Right lung (tissue), 2 donors: ENCODE measurements at regions not wholly inside any gene's neighbourhood (a gene's known extent, or its start where the extent isn't known, plus 50 kb on each side); places are given as distances from the start of the nearest gene placed in this dataset.

Source experiments
- DNase-seq, 2 donors: peaks; one replicate each; pipeline ENCODE4 v3.0.0-alpha.2; 2013

DNA sequence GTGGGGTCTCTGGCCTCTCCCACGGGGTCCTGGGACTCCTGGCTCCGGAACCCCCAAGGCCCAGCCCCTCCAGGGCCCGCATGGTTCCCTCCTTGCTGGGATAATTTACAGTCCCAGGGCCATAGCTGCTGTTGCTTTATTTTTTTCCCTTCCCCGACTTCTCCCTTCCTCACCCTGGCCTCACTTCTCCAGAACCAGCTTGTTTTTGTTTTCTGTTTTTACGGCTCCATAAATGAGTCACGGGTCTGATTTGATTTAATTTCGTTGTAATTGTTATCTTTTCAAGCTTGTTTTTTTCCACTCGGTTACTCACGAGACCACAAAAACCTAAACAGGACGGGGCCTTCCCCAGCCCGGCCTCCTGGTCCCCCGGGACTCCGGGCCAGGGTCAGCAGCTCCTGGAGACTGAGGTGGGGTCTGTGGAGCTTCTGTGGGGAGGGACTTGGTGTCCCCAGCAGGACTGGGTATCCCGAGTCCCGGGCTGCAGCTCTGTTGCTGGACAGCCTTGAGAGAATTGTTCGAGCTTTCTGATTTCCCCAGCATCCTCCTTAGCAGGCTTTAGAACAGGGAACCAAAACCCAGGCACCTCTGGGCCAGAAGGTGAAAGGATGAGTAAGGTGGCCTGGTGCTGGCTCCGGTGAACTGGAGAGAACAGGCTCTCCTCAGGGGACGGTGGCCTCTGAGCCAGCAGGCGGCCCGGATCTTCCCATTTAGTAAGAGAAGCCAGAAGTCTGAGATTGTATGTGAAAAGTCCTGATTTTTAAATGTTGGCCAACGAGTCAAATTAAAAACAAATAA is 94.9 kb downstream of the CEBPB start:
- DNase-seq = no peak

DNA sequence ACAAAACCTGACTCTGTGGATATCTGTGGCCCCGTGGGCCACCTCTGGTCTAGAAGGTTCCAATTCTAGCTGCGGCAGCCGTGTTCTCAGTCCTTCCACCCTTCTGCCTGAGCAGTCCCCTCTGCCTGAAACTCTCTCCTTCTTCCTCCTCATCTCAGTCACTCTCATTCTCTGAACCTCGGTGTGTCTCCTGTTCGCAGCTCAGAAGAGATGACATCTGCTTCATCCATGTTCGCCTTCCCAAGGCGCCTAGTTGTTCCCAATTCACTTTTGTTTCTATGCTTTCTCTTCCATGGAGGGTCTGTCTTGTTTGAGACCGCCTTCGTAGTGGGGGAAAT is 95.5 kb downstream of the CEBPB start:
- DNase-seq = no peak

DNA sequence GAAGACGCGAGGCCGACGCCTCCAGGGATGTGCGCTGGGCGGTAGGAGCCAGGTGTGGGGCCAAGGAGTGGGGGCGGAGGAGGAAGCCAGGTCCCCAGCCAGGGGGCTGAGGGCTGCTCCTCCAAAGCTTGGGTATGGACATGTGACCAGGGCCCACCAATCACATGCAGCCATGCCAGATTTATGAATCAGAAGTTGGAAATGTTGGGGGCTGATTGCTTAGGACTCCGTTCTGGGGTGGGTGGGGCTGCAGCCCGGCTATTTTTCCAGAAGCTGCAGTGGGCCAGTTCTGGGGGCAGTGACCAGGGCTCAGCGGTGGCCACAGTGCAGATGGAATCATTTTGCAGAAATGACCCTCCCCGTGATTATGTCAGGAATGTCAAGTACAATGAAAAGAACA is 96.0 kb downstream of the CEBPB start:
- no peak for DNase-seq

DNA sequence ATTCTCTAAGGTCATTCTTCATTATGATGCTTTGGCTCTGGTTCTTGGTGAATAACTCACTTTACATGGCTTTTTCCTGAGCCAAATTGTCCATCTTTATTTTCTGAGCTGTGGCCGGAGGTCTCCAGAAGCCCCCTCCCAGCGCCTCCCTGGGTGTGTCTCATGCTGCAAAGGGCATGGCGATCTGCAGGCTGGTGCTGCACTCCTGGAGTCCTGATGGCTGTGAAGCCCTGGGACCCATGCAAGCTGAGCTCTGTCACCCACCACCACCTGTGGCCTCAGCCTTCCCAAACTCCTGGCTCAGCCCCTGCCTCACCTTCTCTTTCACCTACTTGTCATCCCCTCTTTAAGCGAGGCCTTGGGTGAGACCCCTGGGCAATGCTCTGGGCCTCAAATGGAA is 96.9 kb downstream of the CEBPB start:
- no peak for DNase-seq

DNA sequence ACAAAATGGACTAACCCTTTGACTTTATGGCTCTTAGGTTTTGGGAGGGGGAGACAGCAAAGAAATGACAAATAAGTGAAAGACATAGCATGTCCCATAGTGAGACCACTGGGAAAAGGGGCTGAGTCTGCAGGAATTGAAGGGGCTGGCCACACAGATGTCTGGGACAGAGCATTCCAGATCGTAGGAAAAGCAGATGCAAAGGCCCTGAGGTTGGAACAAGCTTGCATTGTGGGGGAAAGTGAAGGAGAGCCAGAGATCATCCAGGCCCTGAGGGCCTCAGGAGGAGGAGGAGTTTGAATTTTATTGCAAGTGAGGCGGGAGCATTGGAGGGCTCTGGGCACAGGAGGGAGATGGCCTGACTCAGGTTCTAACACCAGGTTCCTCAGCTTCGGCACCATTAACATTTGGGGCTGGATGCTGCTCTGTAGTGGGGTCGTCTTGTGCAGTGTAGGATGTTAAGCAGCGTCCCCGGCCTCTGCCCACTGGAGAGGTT is 97.5 kb downstream of the CEBPB start:
- DNase-seq = no peak

DNA sequence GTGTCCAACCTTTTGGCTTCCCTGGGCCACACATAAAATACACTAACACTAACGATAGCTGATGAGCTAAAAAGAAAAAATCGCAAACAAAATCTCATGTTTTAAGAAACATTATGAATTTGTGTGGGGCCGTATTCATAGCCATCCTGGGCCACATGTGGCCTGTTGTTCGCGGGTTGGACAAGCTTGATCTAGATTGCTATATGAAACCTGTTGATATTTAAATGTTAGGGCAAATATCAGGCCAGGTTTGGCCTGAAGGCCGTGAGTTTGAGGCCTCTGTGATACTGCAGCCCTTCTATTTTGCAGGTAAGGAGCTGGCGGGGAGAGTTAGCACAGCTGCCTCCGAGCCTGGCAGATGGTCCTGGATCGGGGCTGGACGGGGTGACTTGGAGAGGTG is 99.0 kb downstream of the CEBPB start:
- no peak for DNase-seq

DNA sequence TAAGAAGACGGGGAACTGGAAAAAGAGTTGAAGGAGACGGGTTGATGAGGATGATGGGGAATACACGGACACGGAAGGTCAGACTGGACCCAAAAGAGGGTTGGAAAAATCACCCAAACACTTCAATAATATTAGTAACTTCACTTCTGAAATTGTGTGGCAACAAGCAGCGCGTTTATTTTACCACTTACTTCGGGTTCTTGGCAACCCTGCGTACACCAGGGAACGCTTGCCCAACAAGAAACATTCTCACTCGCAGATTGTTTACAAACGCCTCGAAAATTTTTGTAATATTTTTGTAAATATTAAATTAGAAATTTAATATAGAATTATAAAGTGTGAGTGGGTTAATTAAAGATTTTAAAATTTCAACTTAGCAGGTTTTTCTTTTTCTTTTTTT is 99.5 kb downstream of the CEBPB start:
- no peak for DNase-seq

DNA sequence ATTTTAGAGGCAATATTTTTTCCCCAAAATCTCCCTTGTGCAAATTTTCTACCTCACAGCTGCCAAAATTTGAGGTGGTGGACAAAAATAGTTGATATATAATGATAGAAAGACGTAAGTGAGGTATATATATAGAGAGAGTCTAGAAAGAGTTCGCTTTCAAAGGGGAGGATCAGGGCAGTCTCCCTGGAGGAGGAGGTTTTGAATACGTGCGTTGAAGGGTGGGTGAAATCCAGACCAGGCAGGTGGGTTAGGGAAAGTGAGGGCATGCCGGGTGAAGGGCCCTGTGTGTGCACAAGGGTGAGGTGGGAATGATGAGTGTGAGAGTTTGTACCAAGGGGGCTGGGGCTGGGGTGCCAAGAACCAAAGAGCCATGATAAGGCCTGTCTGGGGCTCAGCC is 100.2 kb downstream of the CEBPB start:
- DNase-seq = no peak

DNA sequence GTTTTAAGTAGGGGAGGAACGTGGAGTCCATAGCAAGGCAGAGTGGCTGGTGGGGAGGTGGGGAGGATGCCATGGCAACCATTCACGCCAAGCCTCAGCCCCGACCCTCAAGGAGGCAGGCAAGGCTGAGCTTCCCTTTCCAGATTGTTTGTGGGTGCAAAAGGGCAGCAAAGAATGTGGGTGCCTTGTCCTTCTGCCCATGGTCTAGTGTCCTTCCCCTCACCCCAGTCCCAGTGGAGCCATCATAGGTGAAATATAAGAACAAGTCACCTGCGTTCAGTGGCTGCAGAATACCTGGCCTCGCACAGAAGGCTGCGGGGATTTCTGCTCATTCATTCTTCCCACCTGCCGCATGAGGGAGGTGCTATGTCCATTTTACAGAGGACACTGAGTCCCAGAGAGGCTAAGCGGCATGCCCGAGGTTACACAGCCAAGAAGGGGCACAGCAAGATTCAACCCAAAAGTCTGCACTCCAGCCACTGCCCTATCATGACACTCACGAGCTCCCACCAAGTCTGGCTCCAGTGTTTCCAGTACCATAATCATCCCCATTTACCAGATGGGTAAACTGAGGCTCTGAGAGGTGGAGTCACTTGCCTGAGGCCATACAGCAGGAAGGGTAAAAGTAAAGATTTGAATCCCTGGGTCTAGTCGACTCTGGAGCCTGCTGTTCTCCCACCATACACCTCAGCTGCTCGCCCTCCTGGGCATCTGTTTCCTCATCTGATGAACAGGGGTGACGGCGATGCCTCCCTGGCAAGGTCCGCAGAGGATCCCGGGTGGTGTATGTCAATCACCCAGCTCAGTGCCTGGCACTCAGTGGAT is 100.8 kb downstream of the CEBPB start:
- no peak for DNase-seq

DNA sequence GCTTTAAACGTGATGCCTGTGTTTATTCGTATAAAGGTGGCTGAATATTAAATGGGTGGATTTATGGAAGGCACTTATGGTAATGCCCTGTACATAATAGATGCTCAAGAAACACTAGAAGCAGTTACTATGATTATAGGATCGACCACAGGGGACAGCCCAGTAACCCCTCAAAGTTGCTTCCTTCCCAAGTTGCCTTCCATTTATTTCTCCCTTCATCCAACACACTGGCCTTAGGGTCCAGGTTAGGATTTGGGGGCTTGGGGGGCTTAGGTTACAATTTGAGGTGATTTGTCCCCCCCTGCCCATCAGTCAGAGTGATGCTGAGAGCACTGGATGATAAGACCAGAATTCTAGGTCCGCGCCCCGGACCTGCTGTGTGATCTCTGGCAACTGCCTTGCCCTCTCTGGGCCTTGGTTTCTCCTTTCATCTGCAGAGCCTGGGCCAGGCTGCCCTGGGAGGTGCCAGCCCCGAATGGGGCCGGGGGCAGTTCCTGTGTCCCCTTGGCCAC is 101.5 kb downstream of the CEBPB start:
- DNase-seq = no peak

DNA sequence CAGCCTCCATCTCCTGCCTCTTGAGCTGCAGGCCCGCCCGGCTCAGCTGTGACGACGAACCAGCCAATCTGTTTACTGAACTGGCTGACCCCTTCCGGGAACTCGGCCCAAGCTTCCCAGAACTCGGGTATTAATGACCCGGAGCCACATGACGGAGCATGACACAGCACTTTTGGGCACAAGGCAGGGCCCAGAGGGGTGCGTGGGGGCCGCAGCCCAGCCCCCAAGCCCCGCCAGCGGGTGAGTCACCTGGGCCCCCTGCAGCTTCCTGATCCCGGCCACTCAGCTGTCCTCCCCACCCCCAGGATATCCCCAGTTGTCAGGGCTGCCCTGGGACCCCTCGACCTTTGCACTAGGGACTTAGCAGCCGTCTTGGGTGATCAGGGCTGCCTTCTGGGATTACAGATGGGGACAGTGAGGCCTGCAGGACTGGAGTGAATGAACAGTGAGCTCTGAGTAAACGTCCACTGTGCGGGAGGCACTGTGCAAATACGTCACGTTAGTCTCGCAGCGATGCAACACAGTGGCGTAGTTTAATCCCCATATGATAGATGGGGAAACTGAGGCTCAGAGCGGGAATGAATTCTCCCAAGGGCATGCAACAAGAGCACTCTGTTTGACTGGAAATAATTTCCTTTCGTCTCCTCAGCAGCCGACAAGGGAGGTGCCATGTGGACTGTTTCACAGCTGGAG is 102.1 kb downstream of the CEBPB start:
- DNase-seq = peak; percentile 88 to 89

DNA sequence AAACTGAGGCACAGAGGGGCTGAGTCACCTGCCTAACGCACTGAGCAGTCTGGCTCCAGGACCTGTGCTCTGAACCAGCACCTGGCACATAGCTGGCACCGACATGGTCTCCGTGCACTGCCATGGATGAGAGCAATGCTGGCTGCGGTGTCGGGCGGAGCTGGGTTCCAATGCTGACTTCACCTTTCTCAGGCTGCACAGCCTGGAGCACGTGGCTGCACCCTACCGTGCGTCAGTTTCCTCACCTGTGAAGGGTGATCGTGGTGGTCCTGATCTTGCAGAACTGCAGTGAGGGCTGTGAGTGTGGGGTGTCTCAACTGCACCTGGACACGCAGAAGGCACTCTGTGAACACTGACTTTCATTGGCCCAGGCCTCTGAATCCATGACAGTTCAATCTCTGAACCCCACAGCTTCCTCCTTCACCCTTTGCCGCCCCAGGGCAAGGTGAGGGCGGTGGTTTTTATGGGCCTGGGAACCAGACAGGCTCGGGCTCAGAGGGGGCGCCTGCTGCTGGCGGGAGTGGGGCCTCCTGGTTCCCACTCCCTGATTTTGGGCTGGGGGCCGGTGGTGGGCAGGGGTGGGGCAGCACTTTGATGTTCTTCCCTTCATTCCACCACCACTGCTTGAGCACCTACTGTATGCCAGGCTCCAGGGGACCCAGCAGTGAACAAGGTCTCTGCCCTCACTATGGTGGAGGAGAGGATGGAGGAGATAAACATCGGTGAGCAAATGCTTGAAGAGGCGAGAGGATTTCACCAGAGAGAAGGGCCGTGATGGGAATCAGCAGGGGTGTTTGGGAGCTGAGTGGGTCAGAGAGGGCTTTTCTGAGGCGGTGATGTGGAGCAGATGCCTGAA is 102.9 kb downstream of the CEBPB start:
- no peak for DNase-seq

DNA sequence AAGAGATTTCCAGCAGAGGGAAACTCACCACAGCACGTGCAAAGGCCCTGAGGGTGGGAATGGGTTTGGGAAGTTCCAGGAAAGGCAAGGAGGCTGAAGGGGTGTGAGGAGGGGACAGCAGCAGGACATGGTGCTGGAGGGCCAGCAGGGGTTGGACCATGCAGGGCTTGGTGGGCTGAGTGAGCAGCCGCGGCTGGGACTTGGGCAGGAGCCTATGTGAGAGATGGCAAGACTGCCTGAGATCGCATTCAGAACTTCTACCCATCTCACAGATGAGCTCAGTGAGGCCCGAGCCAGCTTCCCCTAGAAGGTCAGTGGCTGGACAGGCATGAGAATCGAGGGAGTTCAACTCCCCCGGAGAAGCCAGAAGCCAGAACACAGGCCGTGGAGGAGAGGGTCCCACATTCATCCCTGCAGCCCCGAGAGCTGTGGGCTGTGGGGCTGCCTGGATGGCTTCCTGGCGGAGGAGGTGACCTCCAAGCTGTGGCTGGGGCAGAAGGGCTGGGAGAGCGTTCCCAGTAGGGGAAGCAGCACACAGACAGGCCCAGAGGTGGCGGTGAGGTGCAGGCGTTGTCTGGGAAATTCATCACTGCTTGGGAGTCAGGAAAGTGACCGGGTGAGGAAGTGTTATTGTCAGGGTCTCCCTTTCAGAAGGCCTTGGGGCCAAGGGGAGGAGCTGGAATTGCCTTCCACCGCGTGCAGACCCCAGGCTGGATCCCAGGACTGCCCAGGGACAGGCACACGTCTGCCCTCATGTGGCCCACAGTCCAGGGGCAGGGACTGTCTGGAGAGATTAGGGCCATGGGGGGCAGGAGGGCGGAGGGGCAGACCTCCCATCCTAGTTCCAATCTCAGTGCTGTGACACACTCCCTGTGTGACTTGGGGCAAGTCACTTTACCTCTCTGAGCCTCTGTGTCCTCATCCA is 103.8 kb downstream of the CEBPB start:
- DNase-seq = no peak

DNA sequence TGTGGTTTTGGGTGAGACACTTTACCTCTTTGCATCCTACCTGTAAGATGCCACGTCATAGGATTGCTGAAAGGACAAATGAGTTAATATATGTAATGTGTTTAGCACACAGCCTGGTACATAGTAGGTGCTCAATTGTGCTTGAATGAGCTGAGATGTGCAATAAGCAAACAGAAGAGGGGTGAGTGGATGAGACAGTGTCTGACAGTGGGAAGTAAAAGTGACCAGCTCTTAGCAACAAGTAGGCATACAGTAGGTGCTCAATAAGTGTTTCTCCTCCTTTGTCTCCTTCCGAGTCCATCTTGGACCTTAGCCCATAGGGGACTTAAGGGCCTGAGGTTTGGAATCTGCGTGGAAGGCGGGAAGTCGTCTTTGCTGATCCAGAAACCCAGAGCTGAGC is 104.7 kb downstream of the CEBPB start:
- no peak for DNase-seq

DNA sequence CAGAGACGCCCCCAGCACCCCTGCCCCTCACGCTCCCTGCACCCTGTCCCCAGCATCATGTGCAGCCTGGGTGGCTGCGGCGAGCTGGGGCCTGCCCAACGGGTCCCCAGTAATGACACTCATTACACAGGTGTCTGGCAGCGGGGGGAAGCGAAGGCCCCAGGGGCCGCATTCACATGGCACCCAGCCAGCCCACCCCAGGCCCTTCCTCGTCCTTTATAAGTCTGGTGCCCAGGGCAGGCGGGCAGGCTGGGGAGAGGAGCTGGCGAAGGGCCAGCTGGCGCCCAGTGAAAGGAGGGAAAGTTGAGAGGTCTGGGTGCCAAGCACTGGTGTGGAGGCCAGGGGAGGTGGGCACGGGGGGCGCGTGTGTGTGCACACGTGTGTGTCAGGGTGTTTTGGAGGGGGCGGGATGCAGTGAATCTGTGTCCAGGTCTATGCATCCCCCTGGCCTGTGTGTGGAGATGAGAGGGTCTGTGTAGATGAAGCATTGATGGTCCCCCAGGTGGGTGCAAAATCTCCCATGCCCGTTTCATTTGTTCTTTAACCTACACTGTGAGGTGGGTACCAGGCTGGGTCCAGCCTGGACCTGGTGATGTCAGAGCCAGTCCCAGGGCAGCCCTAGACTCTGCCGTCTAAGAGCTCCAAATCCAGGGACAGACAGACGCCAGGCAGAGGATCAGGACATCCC is 105.3 kb downstream of the CEBPB start:
- no peak for DNase-seq

DNA sequence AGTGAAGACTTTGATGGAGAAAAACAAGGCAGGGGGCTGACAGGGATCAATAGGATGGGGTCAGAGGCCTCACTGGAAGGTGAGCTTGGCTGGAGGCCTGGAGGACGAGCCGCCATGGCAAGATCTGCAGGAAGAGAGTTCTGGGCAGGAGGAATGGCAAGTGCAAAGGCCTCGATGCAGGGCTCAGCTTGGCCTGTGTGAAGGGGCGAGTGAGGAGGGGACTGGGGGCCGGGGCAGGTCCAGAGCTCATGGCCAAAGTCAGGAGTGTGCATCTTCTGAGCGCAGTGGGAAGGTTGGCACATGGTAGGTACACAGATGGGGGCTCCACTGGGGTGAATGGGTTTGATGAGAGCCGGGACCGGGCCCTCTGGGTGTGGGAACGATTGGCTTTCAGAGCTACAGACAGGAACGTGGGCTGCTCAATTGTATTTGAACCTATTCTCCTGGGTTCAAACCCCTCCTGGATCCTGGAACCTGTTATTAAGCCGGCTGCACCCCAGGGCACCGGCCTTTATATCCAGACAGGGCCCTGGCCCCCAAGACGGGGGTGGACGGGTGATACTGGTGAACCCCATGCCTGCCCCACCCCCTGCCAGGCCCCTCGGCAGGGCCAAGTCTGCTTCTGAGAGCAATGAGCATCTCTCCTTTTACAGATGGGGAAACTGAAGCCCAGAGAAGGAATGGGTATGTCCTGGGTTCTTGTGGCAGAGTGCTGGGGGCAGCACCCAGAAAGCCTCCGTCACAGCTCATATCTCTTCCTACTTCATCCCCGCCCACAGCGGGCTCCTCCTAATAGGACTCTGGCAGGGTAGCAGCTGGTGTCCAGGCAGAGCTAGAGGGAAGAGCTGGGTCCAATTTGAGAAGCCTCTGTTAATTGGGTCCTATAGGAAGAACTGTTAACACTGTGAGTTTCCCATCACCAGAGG is 106.1 kb downstream of the CEBPB start:
- no peak for DNase-seq

DNA sequence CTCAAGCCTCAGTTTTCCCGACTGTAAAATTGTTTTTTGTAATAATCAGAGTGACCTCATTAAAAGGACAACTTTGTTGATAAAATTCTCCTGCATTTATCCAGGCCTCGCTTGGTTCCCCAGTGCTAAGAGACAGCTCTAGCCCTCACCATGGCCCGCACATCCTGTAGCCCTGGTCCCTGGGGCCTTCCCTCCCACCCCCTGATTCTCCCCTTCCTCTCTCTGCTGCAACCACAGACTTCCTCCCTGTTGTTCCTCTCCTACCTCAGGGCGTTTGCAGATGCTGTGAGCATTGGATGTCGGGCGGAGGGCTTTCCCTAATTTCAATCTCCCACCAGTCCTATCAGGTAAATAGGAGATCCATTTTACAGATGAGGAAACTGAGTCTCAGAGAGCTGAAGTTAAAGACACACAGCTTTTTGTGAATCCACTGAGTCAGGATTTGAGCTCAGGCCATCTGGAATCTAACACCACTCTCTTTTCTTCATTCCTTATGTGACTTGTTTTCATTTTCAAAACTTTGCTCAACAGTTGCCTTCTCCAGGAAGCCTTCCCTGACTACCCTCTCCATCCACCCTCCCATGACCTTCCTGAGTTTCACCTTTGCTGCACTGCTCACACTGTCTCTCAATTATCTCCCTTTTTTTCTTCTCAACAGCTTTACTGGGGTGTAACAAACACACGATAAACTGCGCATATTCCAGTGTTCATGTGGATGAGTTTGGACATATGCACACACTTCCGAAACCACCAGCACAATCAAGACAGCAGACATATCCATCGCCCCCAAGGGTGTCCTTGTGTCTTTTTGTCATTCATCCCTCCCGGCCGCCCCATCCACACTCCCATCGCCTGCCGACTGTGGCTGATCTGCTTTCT is 107.1 kb downstream of the CEBPB start:
- no peak for DNase-seq
